Psoas muscle (tissue), 7 donors: ENCODE measurements at regions not wholly inside any gene's neighbourhood (a gene's known extent, or its start where the extent isn't known, plus 50 kb on each side); places are given as distances from the start of the nearest gene placed in this dataset.

ENCODE experiments used
- ATAC-seq, 4 donors: fragments of 200-7000 bp; cut with Tn5 transposase; one replicate each; pipeline ENCODE4 v1.9.1; 2020; ENCODE audit warnings: moderate library complexity in 3 of 4, mild to moderate bottlenecking in 2 of 4
- DNase-seq, 2 donors: peaks; one replicate each; pipeline ENCODE4 v3.0.0-alpha.2; 2020
- H3K27ac ChIP-seq: fragments of 200-600 bp; one replicate; pipeline ENCODE4 v1.8.0; 2022
- H3K27me3 ChIP-seq, 3 donors: fragments of 200-600 bp in 1 of 3; one replicate each; pipeline versions ENCODE4 v1.6.1 to v1.8.0; 2013 to 2022; ENCODE audit warnings: low read length in 2 of 3, mild to moderate bottlenecking in 2 of 3, moderate library complexity in 1 of 3; ENCODE audit not compliant: insufficient read depth in 3 of 3
- H3K36me3 ChIP-seq, 2 donors: fragments of 200-600 bp in 1 of 2; one replicate each; pipeline versions ENCODE4 v1.6.1 to v1.8.0; 2013 to 2022; ENCODE audit warnings: low read depth in 1 of 2, mild to moderate bottlenecking in 1 of 2, moderate library complexity in 1 of 2; ENCODE audit not compliant: insufficient read depth in 1 of 2
- H3K4me1 ChIP-seq: fragments of 200-600 bp; one replicate; pipeline ENCODE4 v1.8.0; 2022
- H3K4me3 ChIP-seq: fragments of 200-600 bp; one replicate; pipeline ENCODE4 v1.8.0; 2022; ENCODE audit warnings: mild to moderate bottlenecking
- H3K9me3 ChIP-seq: fragments of 200-600 bp; one replicate; pipeline ENCODE4 v1.8.0; 2022
- CTCF ChIP-seq: fragments of 200-600 bp; IDR thresholded peaks from one replicate; pipeline ENCODE4 v1.8.0; 2022; ENCODE audit warnings: antibody characterized with exemption
- WGBS, 3 donors: extraction: QIAGEN DNeasy Blood & Tissue Kit; methylation state at CpG; one replicate each; pipeline versions ENCODE4 v1.1.6 to v1.1.7; 2013; 5-methylcytosine and 5-hydroxymethylcytosine counted together
- intact Hi-C, 2 donors: fragments of 100-400 bp; cut with DNase I; formaldehyde crosslinking; loops; one replicate each; pipeline versions ENCODE4 v1.11.0 to v1.14.2; 2022
- donor health status: healthy with polysubstance abuse.
- donor health status: DM: no; HTN: no; CAD: no; lungs with moderate emphysema.
- donor health status: Bipolar disorder and iron deficiency.
- donor health status: healthy.
- donor health status: DM: yes; HTN: yes; CAD: no.
- donor health status: DM: no; HTN: no; CAD: no.
- donor health status: DM: yes; HTN: yes; CAD: no.

- no peaks in the 10 kb centered on the region for H3K4me1 ChIP-seq
- H3K9me3 ChIP-seq, result no peaks in the 10 kb centered on the region
- no peak overlapping the region for H3K4me3 ChIP-seq
- no peaks in the 10 kb centered on the region for H3K27me3 ChIP-seq
- no peaks in the 10 kb centered on the region for H3K36me3 ChIP-seq
- 93 to 98% (median 97%) methylated on average over 18 of the region's 18 CpGs for WGBS, 3 donors
- no peak for ATAC-seq
- intact Hi-C loops, result no loop called here
- no peak for TF ChIP-seq CTCF
- H3K27ac ChIP-seq, result no peak overlapping the region
- DNase-seq, result no peak
Measured at GRCh38 chr7:69482676-69483075, 115.6 kb upstream of the AUTS2 start.

- Histone ChIP-seq H3K27ac (no peak overlapping the region), H3K36me3 (no peaks in the 10 kb centered on the region), H3K27me3 (no peaks in the 10 kb centered on the region), H3K4me1 (no peaks in the 10 kb centered on the region), H3K4me3 (no peak overlapping the region), H3K9me3 (no peaks in the 10 kb centered on the region)
- WGBS, 3 donors, result 94 to 96% (median 95%) methylated on average over 3 of the region's 3 CpGs
- ATAC-seq (no peak), DNase-seq (no peak)
- intact Hi-C loops, result no loop called here
- TF ChIP-seq CTCF, result no peak
Measured at GRCh38 chr7:69489533-69489932, 108.7 kb upstream of the AUTS2 start.

GRCh38 chr7:69498671-69499070 is 99.6 kb upstream of the AUTS2 start:
- no peak for TF ChIP-seq CTCF
- H3K4me1 ChIP-seq, result no peaks in the 10 kb centered on the region
- 91 to 96% (median 91%) methylated on average over 3 of the region's 3 CpGs for WGBS, 3 donors
- no peaks in the 10 kb centered on the region for H3K36me3 ChIP-seq
- ATAC-seq (no peak), DNase-seq (no peak)
- H3K27me3 ChIP-seq, result no peaks in the 10 kb centered on the region
- H3K9me3 ChIP-seq, result no peaks in the 10 kb centered on the region
- intact Hi-C loops, result no loop called here
- no peak overlapping the region for H3K27ac ChIP-seq
- no peak overlapping the region for H3K4me3 ChIP-seq

GRCh38 chr7:69502358-69502757 is 95.9 kb upstream of the AUTS2 start:
- Histone ChIP-seq H3K27ac (no peak overlapping the region), H3K4me3 (no peak overlapping the region), H3K27me3 (no peaks in the 10 kb centered on the region), H3K9me3 (no peaks in the 10 kb centered on the region), H3K4me1 (no peaks in the 10 kb centered on the region), H3K36me3 (no peaks in the 10 kb centered on the region)
- intact Hi-C loops, result no loop called here
- DNase-seq, result no peak
- TF ChIP-seq CTCF, result no peak
- WGBS, 3 donors, result 86 to 89% (median 86%) methylated on average over 3 of the region's 3 CpGs
- no peak for ATAC-seq

- 90 to 93% (median 92%) methylated on average over 8 of the region's 8 CpGs for WGBS, 3 donors
- no peaks in the 10 kb centered on the region for H3K4me1 ChIP-seq
- H3K9me3 ChIP-seq, result no peaks in the 10 kb centered on the region
- H3K27ac ChIP-seq, result no peak overlapping the region
- H3K27me3 ChIP-seq, result no peaks in the 10 kb centered on the region
- DNase-seq (no peak), ATAC-seq (no peak)
- no peak for TF ChIP-seq CTCF
- H3K4me3 ChIP-seq, result no peak overlapping the region
- no peaks in the 10 kb centered on the region for H3K36me3 ChIP-seq
- intact Hi-C loops, result no loop called here
Measured at GRCh38 chr7:69504733-69505420, 93.4 kb upstream of the AUTS2 start.
